SKM-1 treated with dmso at 0.1 percent for 144 hours (cell line): ENCODE measurements at regions not wholly inside any gene's neighbourhood (a gene's known extent, or its start where the extent isn't known, plus 50 kb on each side); places are given as distances from the start of the nearest gene placed in this dataset.
"Not testable (repeated sequence)": the region's sequence is repeated elsewhere in the genome, so short reads cannot be mapped to it uniquely, and the experiment has no call there.

ENCODE experiments used
- DNase-seq: peaks from one replicate; lab custom pipeline; 2025; ENCODE audit not compliant: unreplicated experiment; lab: John Stamatoyannopoulos, UW

GRCh38 chr13:86569119-86569518, 769.9 kb upstream of the SLITRK6 start:
- no peak for DNase-seq

GRCh38 chr13:86569974-86570373, 770.8 kb upstream of the SLITRK6 start:
- no peak for DNase-seq

GRCh38 chr13:86572115-86572514, 772.9 kb upstream of the SLITRK6 start:
- peak; percentile 78 for DNase-seq

DNA sequence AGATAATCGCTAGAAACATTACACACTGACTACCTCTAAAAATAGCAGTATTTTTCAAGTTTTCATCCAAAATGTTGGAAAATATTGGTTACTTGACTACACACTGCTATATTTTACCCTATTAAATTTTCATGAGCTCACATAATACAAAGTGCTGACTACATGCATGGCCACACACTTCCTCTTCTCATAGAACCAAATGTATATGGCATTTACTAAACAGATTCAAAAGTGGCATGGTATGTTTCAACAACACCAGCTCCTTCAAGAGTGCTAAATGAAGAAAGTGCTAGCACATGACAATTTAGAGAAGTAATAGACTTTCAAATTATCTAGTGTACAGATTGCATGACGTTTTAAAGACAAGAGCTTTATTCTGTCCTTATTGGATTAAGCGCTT, 780.4 kb upstream of the SLITRK6 start:
- no peak for DNase-seq

DNA sequence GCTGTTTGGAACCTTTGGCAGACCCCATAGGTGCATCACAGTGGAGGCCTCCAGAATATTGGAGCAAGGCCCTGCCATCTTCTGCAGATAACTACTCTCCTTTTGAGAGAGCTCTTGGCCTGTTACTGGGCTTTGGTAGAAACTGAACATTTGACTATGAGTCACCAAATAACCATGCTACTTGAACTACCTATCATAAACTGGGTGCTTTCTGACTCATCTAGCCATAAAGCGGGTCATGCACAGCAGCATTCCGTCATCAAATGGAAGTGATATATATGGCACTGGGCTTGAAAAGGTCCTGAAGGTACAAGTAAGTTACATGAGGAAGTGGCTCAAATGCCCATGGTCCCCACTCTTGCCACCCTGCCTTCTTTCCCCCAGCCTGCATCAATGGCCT, 782.5 kb upstream of the SLITRK6 start:
- DNase-seq = no peak

GRCh38 chr13:86584301-86584700, 785.1 kb upstream of the SLITRK6 start:
- no peak for DNase-seq

GRCh38 chr13:86585835-86586234, 786.6 kb upstream of the SLITRK6 start:
- no peak for DNase-seq

- DNase-seq = peak; percentile 44
These were observed 792.6 kb upstream of the SLITRK6 start for GRCh38 chr13:86591862-86592261.

DNA sequence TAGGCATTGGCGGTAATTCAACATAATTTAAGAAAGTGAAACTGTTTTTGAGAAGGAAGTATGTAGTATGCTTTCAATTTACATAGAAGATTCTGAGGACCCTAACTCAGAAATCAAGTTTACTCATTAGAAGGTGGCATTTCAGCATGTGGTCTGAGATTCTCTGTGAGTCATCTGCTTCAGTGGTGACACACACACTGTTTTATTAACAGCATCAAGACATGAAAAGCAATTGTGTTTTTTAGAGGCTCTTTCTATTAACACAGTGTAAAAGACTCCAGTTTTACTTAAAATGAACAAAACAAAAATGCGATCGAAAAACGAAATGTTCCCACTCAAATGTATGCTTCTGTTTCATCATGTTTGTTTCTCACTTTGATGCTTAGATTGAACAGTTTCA, 802.1 kb upstream of the SLITRK6 start:
- DNase-seq = no peak

- DNase-seq = no peak
These were observed 807.0 kb upstream of the SLITRK6 start for GRCh38 chr13:86606264-86606663.

GRCh38 chr13:86608701-86609100, 809.5 kb upstream of the SLITRK6 start:
- DNase-seq = no peak

DNA sequence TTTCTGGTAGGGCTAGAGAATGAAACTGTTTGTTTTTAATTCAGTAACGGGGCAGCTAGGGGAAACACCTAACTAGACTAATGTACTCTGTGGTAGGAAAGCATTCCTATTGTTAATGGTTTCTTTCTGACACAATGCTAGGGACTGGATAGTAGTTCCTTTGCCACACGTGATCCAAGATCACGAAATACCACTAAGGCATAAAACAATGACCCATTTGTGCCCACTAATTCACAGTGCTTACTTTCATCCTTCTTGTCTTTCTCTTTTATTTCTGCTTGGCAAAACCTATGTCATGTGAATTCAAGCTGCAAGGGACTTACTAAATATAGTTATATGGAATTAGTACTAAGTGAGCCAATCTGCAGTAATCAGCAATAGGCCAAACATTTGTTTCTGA, 834.1 kb upstream of the SLITRK6 start:
- DNase-seq = no peak

DNA sequence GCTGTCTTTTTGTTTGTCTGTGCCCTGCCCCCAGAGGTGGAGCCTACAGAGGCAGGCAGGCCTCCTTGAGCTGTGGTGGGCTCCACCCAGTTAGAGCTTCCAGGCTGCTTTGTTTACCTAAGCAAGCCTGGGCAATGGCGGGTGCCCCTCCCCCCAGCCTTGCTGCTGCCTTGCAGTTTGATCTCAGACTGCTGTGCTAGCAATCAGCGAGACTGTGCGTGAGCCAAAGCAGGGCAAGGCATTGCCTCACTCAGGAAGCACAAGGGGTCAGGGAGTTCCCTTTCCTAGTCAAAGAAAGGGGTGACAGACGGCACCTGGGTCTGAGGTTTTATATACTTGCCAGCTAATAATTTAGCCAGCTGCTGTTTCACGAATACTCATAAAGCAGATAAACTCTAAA, 852.0 kb upstream of the SLITRK6 start:
- DNase-seq = not testable (repeated sequence)

DNA sequence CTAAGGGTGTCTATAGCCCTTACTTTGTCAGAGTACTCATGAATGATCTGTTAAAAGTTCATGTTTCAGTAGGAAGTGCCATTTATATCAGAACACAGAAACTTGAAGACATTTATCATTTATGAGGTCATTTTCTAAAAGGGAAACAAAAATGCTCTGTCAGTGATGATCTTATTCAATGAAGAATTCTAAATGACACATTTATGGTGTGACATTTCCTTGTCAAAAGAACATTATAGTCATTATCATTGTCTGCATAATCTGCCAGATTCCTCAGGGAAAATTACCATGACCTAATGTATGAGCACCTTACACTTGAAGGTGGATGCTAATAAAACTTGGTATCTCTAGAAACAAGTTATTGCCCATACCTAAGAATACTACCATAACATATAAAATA, 853.8 kb upstream of the SLITRK6 start:
- DNase-seq = no peak

DNA sequence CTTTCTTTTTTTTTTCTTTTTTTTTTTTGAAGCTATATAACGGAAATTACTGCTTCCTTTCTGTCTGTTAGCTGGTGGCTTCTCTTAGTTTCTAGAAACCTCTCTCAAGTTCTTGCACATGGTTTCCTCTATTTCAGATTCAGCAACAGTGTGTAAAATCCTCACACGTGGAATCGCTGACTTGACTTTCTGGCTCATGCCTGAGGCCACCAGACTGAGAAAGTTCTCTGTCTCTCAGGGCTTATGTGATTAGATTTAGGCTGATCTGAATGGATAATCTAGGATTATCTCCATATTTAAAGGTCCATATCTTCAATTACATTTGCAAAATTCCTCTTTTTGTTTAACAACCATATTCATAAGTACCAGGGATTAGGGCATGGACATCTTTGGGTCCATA, 856.3 kb upstream of the SLITRK6 start:
- DNase-seq = no peak

GRCh38 chr13:86660090-86660489, 860.9 kb upstream of the SLITRK6 start:
- DNase-seq = no peak

- no peak for DNase-seq
These were observed 866.6 kb upstream of the SLITRK6 start for GRCh38 chr13:86665842-86666241.

- DNase-seq = no peak
These were observed 874.8 kb upstream of the SLITRK6 start for GRCh38 chr13:86673931-86674431.

GRCh38 chr13:86681223-86681622, 882.0 kb upstream of the SLITRK6 start:
- no peak for DNase-seq

GRCh38 chr13:86684402-86684801, 885.2 kb upstream of the SLITRK6 start:
- no peak for DNase-seq

- no peak for DNase-seq
These were observed 890.7 kb upstream of the SLITRK6 start for GRCh38 chr13:86689911-86690310.

DNA sequence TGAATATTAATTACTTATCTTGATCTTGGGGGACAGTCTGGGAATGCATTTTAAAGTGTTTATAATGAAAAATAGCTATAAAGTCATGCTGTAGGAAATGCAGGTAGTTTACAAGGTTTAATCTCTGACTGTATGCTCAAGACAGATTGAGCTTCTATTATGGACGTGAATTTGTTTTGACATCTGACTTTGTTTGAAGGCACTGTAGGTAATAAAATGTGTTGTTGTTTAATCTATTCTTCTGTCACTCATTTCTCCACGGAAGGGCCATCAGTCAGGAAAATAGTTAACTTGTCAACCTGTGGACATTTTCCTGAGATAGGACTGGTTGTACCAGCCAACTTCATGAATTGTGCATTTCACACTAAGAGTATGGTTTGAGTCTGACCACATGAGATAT, 893.1 kb upstream of the SLITRK6 start:
- no peak for DNase-seq

DNA sequence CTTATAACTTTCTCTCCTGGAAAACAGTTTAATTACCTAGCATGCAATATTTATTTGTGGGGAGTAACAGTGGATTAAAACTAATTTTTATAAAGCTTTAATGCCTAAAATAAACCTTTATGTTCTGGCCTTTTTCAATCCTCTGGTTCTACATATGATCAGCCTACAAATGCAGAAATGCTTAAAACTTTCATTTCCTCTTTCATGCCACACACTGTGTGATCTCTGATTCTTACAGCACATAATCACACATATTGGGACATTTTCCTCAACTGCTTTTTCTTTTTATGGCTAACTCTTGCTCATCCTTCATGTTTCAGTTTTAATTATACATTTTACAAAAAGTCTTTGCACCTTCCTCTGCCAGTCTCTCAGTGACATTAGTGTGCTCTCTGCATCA, 910.8 kb upstream of the SLITRK6 start:
- DNase-seq = peak; percentile 37

DNA sequence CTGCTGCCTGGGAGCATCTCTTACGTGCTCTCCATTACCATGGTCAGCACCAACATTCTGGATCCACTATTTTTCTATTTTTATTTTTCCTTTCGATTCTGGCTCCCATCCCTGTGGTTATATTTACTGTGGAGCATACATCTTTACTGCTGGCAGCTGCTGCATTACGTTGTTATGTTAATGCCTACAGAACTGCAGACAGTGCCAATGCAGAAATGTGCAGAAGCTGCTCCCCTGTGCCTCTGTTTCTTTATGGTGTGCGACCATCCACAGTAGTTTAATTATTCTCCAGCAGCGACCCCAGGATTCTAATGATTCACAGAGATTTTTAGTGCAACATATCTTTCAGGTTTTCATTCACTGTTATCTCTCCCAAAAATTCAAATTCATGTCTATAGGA, 911.7 kb upstream of the SLITRK6 start:
- no peak for DNase-seq
